ENCODE measurements at regions not wholly inside any gene's neighbourhood (a gene's known extent, or its start where the extent isn't known, plus 50 kb on each side); places are given as distances from the start of the nearest gene placed in this dataset.
"Not testable (repeated sequence)": the region's sequence is repeated elsewhere in the genome, so short reads cannot be mapped to it uniquely, and the experiment has no call there.

- DNase-seq = not testable (repeated sequence)
Observed at GRCh38 chr7:6991169-6991611, 165.1 kb upstream of the CCZ1B start.

GRCh38 chr7:6991686-6992085, 165.6 kb upstream of the CCZ1B start:
- not testable (repeated sequence) for DNase-seq

- not testable (repeated sequence) for DNase-seq
Observed at GRCh38 chr7:6992133-6992532, 166.1 kb upstream of the CCZ1B start.

- not testable (repeated sequence) for DNase-seq
Observed at GRCh38 chr7:6995026-6995425, 169.0 kb upstream of the CCZ1B start.

- not testable (repeated sequence) for DNase-seq
Observed at GRCh38 chr7:6995493-6996289, 169.6 kb upstream of the CCZ1B start.

- DNase-seq = not testable (repeated sequence)
Observed at GRCh38 chr7:6999067-6999666, 173.1 kb upstream of the CCZ1B start.

- DNase-seq = no peak
Observed at GRCh38 chr7:7002418-7003062, 176.5 kb upstream of the CCZ1B start.

- DNase-seq = no peak
Observed at GRCh38 chr7:7005303-7005702, 177.0 kb upstream of the C1GALT1 start.

GRCh38 chr7:7005949-7006348, 176.4 kb upstream of the C1GALT1 start:
- DNase-seq = not testable (repeated sequence)

GRCh38 chr7:7011241-7011640, 171.1 kb upstream of the C1GALT1 start:
- DNase-seq = not testable (repeated sequence)

GRCh38 chr7:7011751-7012150, 170.6 kb upstream of the C1GALT1 start:
- not testable (repeated sequence) for DNase-seq

- DNase-seq = peak; percentile 64
Observed at GRCh38 chr7:7014827-7015595, 167.3 kb upstream of the C1GALT1 start.

GRCh38 chr7:7017707-7018280, 164.6 kb upstream of the C1GALT1 start:
- no peak for DNase-seq

GRCh38 chr7:7018290-7018689, 164.1 kb upstream of the C1GALT1 start:
- DNase-seq = no peak

- no peak for DNase-seq
Observed at GRCh38 chr7:7032221-7032620, 150.1 kb upstream of the C1GALT1 start.

GRCh38 chr7:7035851-7036250, 146.5 kb upstream of the C1GALT1 start:
- no peak for DNase-seq

GRCh38 chr7:7042286-7042893, 140.0 kb upstream of the C1GALT1 start:
- not testable (repeated sequence) for DNase-seq

- DNase-seq = no peak
Observed at GRCh38 chr7:7044806-7045205, 137.5 kb upstream of the C1GALT1 start.

GRCh38 chr7:7048213-7048612, 134.1 kb upstream of the C1GALT1 start:
- DNase-seq = no peak

- no peak for DNase-seq
Observed at GRCh38 chr7:7051206-7051877, 131.0 kb upstream of the C1GALT1 start.

GRCh38 chr7:7054252-7054830, 128.0 kb upstream of the C1GALT1 start:
- no peak for DNase-seq
